Stimulated activated CD4-positive, alpha-beta T cell treated with anti-CD3 and anti-CD28 coated beads, Interleukin-12 subunit alpha, Interleukin-12 subunit beta, amount 100 ng/mL, for 24 hours (primary cell): ENCODE measurements at regions not wholly inside any gene's neighbourhood (a gene's known extent, or its start where the extent isn't known, plus 50 kb on each side); places are given as distances from the start of the nearest gene placed in this dataset.
"Not testable (repeated sequence)": the region's sequence is repeated elsewhere in the genome, so short reads cannot be mapped to it uniquely, and the experiment has no call there.

Source experiments
- DNase-seq, 2 experiments: peaks; one replicate each; pipeline ENCODE4 v3.0.0-alpha.2; 2020; ENCODE audit warnings: low read depth in 2 of 2

- DNase-seq, result not testable (repeated sequence)
Measured at GRCh38 chr14:59058776-59059175, 129.7 kb upstream of the DAAM1 start.

- no peak for DNase-seq
Measured at GRCh38 chr14:59060841-59061240, 127.6 kb upstream of the DAAM1 start.

GRCh38 chr14:59061292-59061691 lies 127.2 kb upstream of the DAAM1 start:
- DNase-seq, result no peak

GRCh38 chr14:59063259-59063658 lies 125.2 kb upstream of the DAAM1 start:
- no peak for DNase-seq

- DNase-seq, result no peak
Measured at GRCh38 chr14:59067127-59067894, 121.2 kb upstream of the DAAM1 start.

GRCh38 chr14:59069163-59069854 lies 119.2 kb upstream of the DAAM1 start:
- DNase-seq, result no peak

GRCh38 chr14:59075506-59075905 lies 113.0 kb upstream of the DAAM1 start:
- no peak for DNase-seq

GRCh38 chr14:59081720-59082119 lies 106.7 kb upstream of the DAAM1 start:
- no peak for DNase-seq

- no peak for DNase-seq
Measured at GRCh38 chr14:59085207-59085739, 103.2 kb upstream of the DAAM1 start.

- no peak for DNase-seq
Measured at GRCh38 chr14:59086241-59086882, 102.1 kb upstream of the DAAM1 start.

GRCh38 chr14:59087240-59087639 lies 101.2 kb upstream of the DAAM1 start:
- DNase-seq, result no peak

GRCh38 chr14:59087711-59088110 lies 100.8 kb upstream of the DAAM1 start:
- no peak for DNase-seq

- no peak for DNase-seq
Measured at GRCh38 chr14:59090572-59090971, 97.9 kb upstream of the DAAM1 start.

GRCh38 chr14:59091404-59091803 lies 97.1 kb upstream of the DAAM1 start:
- no peak for DNase-seq

GRCh38 chr14:59091976-59092375 lies 96.5 kb upstream of the DAAM1 start:
- no peak for DNase-seq

- no peak for DNase-seq
Measured at GRCh38 chr14:59093902-59094301, 94.6 kb upstream of the DAAM1 start.

GRCh38 chr14:59096303-59096702 lies 92.2 kb upstream of the DAAM1 start:
- DNase-seq, result no peak

GRCh38 chr14:59097681-59098080 lies 90.8 kb upstream of the DAAM1 start:
- DNase-seq, result no peak

- no peak for DNase-seq
Measured at GRCh38 chr14:59098377-59098776, 90.1 kb upstream of the DAAM1 start.

- no peak for DNase-seq
Measured at GRCh38 chr14:59100205-59100604, 88.3 kb upstream of the DAAM1 start.

GRCh38 chr14:59101476-59101875 lies 87.0 kb upstream of the DAAM1 start:
- DNase-seq, result no peak

- DNase-seq, result no peak
Measured at GRCh38 chr14:59103396-59103795, 85.1 kb upstream of the DAAM1 start.

GRCh38 chr14:59107819-59108218 lies 80.6 kb upstream of the DAAM1 start:
- DNase-seq, result no peak
